ENCODE measurements at regions not wholly inside any gene's neighbourhood (a gene's known extent, or its start where the extent isn't known, plus 50 kb on each side); places are given as distances from the start of the nearest gene placed in this dataset.

GRCh38 chr7:52135403-52135802 lies 818.8 kb upstream of the COBL start:
- DNase-seq (ENCODE audit: low spot score), result no peak

DNA sequence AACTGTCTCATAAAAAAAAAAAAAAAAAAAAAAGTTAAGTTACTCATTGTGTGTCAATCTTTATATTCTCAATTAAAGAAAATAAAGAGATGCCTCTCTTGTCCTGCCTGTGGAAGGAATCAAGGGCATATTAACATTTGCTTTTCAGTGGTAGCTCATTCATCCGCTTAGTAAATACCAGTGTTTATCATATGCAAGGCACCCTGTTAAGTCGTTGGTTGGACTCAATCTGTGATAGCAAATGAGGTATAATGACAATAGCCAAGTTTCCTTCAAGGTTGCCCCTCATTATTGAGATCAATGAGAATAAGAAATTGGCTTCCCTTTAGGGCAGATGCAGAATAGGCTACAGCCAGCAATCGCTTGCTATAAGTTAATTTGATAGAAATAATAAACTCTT lies 812.7 kb upstream of the COBL start:
- DNase-seq (ENCODE audit: low spot score), result no peak

- DNase-seq (ENCODE audit: low spot score), result no peak
These were observed 804.3 kb upstream of the COBL start for GRCh38 chr7:52120912-52121311.

DNA sequence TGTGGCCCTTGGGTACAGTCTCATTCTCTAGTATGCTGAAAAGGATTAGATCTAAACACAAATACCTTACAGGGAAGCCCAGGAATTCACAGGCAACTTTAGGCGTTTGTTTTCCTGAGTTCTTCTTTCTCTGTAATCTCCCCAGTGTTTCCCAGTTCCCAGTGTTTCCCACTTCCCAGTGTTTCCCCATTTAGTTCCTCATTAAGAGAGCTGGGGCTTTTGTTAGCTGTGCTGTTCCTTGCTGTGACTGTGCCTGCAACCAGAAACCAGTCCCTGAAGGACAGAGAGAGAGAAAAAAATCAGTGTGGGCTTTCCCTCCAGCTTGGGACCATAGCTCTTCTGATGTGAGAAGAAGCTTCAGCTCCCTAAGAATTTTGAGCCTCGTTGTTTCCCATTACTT lies 802.9 kb upstream of the COBL start:
- no peak for DNase-seq (ENCODE audit: low spot score)

DNA sequence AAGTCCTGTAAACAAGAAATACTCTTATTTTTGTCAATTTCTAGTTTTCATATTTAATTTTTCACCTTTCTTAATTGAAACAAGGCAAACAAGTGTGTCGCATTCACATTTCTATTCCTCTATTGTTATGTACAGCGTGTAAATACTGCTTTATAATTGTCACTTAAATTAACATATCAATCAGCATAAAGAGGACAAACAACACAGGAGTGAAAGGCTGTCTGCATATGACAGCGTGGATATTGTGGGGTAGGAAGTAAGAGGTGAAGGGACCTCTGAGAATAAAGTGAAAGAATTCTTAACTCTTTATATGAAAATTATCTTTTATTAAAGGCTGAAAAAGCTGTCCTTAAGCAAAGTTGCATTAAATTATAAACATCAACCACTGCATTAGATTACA lies 797.9 kb upstream of the COBL start:
- DNase-seq (ENCODE audit: low spot score), result no peak

DNA sequence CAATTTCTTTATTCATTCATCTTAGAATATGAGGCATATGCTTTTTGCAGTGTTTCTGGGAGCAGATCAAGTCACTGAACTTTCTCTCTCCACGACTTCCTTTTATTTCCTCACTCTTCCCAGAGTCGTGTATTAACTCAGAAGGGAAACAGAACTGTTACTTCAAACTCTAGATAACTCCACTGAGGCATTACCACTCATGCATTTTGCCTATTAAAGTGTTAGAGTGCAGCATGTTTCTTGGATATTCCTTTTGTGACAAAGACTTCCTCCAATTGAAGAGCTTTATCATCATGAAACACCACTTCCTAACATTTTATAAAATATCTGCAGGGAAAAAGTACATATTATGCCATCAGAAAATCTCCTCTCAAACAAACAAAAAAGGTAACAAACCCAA lies 797.4 kb upstream of the COBL start:
- DNase-seq (ENCODE audit: low spot score), result no peak

- DNase-seq (ENCODE audit: low spot score), result no peak
These were observed 790.7 kb upstream of the COBL start for GRCh38 chr7:52107355-52107754.

GRCh38 chr7:52095861-52096260 lies 779.3 kb upstream of the COBL start:
- DNase-seq (ENCODE audit: low spot score), result no peak

- no peak for DNase-seq (ENCODE audit: low spot score)
These were observed 775.4 kb upstream of the COBL start for GRCh38 chr7:52091996-52092395.

DNA sequence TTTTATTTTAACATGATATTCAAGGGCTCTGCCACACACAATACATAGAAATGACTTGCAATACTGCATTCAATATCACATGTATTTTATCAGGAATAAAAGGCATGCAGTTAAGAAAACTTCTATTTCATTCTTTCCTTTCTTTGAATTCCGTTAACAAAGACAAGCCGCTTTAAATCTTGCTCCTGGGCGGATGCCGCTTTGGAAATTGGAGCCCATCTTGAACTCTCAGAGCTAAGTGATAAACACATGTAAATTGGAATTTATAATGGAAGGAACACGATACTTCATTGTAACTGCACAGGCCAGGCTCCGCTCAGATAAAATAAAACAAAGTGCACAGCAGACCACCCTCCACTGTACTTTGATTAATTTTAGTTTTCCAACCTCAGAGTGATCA lies 774.5 kb upstream of the COBL start:
- no peak for DNase-seq (ENCODE audit: low spot score)

- no peak for DNase-seq (ENCODE audit: low spot score)
These were observed 771.6 kb upstream of the COBL start for GRCh38 chr7:52088008-52088901.

DNA sequence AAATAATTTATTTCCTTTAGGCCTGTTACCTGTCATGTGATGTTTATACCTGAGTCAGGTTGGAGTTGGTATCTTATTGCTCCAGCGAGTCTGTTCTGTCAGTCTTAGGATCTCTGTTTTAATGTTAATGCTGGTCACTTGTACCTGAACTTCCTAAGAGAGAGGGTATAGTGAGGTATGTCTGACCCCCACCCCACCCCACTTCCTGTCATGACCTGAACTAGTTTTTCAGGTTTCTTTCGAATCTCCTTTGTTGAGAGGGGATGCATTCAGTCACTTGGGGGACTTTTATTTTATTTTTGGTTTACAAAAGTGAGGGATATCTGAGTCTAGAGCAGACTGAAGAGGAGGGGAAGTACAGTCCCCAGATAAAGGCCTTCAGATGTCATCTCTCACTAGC lies 769.0 kb upstream of the COBL start:
- DNase-seq (ENCODE audit: low spot score), result no peak

- DNase-seq (ENCODE audit: low spot score), result no peak
These were observed 763.9 kb upstream of the COBL start for GRCh38 chr7:52080493-52080892.

GRCh38 chr7:52079726-52080125 lies 763.1 kb upstream of the COBL start:
- no peak for DNase-seq (ENCODE audit: low spot score)

GRCh38 chr7:52077571-52077970 lies 761.0 kb upstream of the COBL start:
- DNase-seq (ENCODE audit: low spot score), result no peak

DNA sequence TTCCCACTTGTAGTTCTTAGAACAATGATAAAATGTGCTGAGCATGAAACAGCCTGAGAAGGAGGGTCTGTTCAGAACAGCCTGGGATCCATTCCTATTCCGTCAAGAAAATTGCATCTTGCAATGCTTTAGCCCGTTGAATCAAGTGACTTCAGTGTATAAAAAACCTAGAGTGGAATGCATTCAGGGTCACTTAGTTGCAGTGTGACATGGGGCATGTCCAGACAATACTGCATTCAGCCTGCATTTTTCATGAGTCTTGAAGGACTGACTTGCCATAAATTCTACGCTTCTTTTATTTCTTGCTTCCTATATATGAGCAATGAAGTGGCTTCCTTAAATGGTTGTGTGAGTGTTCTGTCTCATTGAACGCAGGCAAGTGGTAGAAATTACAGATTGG lies 758.3 kb upstream of the COBL start:
- no peak for DNase-seq (ENCODE audit: low spot score)

GRCh38 chr7:52074071-52074470 lies 757.5 kb upstream of the COBL start:
- no peak for DNase-seq (ENCODE audit: low spot score)

- DNase-seq (ENCODE audit: low spot score), result no peak
These were observed 755.1 kb upstream of the COBL start for GRCh38 chr7:52071744-52072143.

DNA sequence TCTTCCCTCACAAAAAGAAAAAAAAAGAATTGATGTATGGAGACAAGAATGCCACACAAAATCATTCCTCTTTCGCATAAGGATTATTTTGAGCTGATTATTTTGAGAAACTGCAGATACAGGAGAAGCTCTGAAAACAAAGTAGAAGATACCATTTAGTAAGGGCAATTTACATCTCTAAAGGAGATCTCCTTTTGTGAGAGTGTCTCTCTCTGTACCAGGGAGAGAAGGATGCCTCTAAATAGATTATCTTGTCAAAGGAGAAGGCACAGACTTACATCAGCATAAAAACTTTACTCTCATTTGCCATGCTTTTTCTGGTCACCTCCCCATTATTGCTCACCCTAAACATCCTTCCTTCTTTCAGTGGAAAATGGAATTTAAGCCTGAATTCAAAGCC lies 747.9 kb upstream of the COBL start:
- no peak for DNase-seq (ENCODE audit: low spot score)

- DNase-seq (ENCODE audit: low spot score), result no peak
These were observed 745.1 kb upstream of the COBL start for GRCh38 chr7:52061666-52062065.

DNA sequence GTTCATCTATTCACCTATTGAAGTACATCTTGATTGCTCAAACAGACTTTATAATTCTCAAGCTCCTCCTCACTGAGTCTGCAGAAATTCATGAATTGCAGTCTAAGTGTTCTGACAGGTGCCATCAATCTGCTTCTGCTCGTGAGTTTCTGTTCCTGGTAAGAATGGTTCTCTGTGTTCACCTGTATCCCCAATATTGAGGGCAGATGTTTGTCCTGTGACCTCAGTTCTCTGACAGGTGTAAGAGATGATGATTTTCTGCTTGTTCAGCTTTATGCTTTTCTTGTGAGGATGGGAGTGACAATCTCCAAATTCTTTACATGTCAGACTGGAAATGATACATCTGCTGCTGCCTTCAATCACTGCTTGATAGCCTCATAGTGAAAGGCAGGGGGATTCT lies 736.9 kb upstream of the COBL start:
- DNase-seq (ENCODE audit: low spot score), result no peak

- DNase-seq (ENCODE audit: low spot score), result no peak
These were observed 714.1 kb upstream of the COBL start for GRCh38 chr7:52030722-52031121.

GRCh38 chr7:52026140-52026539 lies 709.5 kb upstream of the COBL start:
- DNase-seq (ENCODE audit: low spot score), result no peak

- DNase-seq (ENCODE audit: low spot score), result no peak
These were observed 704.7 kb upstream of the COBL start for GRCh38 chr7:52021343-52021742.
